ENCODE measurements at regions not wholly inside any gene's neighbourhood (a gene's known extent, or its start where the extent isn't known, plus 50 kb on each side); places are given as distances from the start of the nearest gene placed in this dataset.
A peak's percentile ranks its signal among the peaks of the same experiment; 100 is the strongest.

GRCh38 chr1:42035205-42035829, 116.6 kb upstream of the HIVEP3 start:
- peak in 1 of 2 donors; percentile 73 for DNase-seq (ENCODE audit: low read depth in 2 of 2)

DNA sequence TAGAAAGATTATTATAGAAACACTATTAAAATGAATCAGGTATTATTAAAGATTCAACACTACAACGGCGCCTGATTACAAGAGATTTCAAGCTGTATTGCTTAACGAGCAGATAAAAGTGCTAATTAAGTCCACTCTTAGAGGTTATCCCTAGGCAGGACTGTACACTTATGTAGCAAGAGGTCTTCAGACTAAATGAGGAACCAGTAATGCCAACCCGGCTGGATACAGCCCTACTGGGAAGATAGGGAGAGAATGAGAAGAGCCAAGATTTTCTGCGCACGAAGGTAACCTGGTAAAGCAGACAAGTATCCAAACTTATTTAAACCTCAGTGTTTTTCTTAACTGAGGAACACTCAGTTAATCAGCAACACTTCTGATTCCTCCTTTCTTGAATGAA, 115.7 kb upstream of the HIVEP3 start:
- DNase-seq (ENCODE audit: low read depth in 2 of 2) = no peak

- DNase-seq (ENCODE audit: low read depth in 2 of 2) = no peak
These were observed 114.9 kb upstream of the HIVEP3 start for GRCh38 chr1:42033629-42034028.

DNA sequence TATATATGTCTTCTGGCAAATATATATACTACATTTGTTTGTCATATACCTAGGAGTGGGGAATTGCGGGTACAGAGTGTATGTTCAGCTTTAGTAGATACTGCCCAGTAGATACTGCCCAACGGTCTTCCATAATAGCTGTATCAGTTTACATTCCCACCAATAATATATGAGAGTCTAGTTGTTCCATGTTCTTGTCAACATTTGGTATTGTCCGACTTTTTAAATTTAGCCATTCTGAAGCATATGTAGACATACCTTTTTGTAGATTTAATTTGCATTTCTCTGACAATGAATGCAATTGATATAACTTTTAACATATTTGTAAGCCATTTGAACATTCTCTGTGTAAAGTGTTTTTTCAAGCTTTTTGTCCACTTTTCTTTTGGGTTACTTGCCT, 99.0 kb upstream of the HIVEP3 start:
- no peak for DNase-seq (ENCODE audit: low read depth in 2 of 2)

GRCh38 chr1:42017259-42017658, 98.5 kb upstream of the HIVEP3 start:
- DNase-seq (ENCODE audit: low read depth in 2 of 2) = no peak

DNA sequence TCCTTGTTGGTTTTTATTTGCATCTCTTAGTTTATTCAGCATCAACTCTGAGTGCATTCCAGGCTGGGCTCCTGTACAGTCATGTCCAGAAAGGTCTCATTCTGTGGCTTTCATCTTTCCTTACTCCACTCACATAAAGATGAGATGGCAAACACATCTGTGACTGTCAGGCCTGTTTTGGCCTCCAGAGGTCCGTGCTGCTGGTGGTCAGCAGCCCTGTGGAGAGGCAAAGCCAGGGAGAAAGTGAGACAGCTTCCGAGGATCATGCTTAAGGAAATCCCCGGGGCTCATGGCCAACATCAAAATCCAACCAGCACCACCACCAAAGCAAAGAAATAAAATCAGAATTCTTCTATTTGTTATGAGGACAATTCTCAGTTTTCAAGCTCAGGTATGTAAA, 96.1 kb upstream of the HIVEP3 start:
- no peak for DNase-seq (ENCODE audit: low read depth in 2 of 2)

DNA sequence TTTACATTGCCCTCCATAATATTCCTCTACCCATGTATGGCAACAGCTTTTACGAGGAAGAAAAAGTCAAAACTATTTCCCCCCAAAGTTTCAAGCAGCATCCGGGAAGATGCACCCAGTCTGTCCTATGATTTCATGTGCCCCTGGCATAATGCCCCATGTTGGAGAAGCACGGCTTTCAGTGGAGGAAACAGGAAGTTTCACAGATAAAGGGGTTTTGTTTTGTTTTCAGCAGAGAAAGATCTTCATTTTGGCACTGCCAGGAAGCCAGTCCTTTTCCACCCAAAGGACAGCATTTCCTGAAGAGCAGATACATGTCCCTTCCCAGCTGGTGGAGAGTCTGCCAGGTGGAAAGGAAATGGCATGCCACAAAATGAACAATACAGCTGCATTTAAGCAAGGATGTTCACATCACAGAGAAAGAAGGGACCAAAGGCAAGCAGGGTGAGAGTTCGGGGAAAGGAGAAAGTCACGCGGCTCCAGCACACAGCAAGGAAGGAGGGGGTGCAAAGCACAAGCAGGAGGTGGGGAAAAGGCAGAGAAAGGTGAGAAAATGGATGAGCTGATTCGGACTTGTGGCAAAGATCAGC, 95.3 kb upstream of the HIVEP3 start:
- DNase-seq (ENCODE audit: low read depth in 2 of 2) = peak; percentile 48 to 55

GRCh38 chr1:42012852-42013251, 94.1 kb upstream of the HIVEP3 start:
- no peak for DNase-seq (ENCODE audit: low read depth in 2 of 2)

GRCh38 chr1:42010381-42010780, 91.7 kb upstream of the HIVEP3 start:
- DNase-seq (ENCODE audit: low read depth in 2 of 2) = no peak

DNA sequence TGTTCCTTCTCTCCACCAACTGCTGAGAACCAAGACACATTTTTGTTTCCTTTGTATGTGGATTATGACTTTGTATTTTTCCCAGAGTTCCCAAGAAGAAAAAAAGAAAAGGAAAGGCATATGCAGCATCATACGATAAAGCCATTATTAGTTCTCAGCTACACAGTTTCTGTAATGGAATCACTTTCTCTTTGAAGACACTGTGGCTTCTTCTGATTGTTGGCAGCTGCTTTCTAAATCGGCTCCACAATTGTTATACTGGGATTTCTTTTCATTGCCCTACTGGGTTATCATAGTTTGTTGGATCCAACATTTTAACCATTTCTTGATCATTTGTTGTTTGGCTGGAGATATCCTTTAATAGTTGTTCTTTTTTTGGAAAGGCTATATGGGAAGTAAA, 89.5 kb upstream of the HIVEP3 start:
- no peak for DNase-seq (ENCODE audit: low read depth in 2 of 2)

GRCh38 chr1:42006836-42007235, 88.1 kb upstream of the HIVEP3 start:
- no peak for DNase-seq (ENCODE audit: low read depth in 2 of 2)

GRCh38 chr1:42006093-42006492, 87.4 kb upstream of the HIVEP3 start:
- no peak for DNase-seq (ENCODE audit: low read depth in 2 of 2)

DNA sequence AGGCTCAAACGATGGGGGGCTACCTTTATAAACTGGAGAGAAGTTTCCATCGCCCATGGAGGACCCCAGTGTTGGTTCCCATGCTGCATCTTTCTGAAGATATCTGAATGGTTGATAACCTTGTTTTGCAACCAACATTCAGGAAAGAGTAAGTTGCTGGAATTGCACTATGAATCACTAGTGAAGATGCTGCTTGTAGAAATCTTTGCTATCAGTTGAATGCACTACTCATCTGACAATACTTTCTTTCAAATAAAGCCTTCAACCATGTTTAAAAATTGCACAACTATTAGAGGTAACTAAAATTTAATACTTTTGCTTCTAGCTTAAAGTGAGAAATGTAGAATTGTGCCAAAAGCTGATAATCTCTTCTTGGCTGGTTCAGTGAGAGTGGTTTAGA, 86.8 kb upstream of the HIVEP3 start:
- DNase-seq (ENCODE audit: low read depth in 2 of 2) = no peak

- DNase-seq (ENCODE audit: low read depth in 2 of 2) = no peak
These were observed 86.1 kb upstream of the HIVEP3 start for GRCh38 chr1:42004860-42005259.

DNA sequence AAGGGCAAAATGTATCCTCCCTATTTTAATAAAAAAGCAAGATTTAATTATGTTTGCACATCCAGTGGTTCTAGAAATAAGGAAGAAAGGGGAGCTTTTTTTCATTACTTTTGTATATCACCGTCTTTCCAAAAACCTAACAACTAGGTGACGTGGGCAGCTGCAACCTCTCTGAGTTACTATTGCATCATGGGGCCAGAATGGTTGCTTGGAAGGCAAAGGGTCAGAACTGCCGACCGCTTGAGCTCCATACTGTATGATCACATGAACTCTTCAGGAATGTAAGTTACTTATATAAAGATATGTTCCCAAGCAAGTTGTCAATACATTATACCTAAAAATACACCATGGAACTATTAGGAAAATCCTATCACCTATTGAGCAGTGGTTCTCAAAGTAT, 85.6 kb upstream of the HIVEP3 start:
- no peak for DNase-seq (ENCODE audit: low read depth in 2 of 2)

DNA sequence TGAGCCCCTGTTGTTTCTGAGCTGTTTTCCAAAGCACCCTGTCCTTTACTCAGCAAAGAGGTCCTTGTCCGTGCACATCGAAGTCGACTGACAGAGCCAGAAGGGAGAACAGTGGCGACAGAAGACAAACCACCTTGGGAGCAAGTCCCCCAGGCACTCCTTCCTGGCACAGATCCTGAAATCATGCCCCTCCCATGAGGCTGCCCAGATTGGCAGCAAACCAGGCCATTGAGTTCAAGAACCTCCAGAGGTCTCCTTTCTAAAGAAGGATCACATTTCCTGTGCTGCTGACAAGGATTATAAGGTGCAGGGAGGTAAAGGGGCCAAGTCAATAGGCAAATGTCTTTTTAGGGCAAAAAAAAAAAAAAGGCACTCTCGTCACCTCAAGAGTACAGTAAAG, 84.7 kb upstream of the HIVEP3 start:
- DNase-seq (ENCODE audit: low read depth in 2 of 2) = no peak

GRCh38 chr1:42002220-42002619, 83.5 kb upstream of the HIVEP3 start:
- no peak for DNase-seq (ENCODE audit: low read depth in 2 of 2)

- no peak for DNase-seq (ENCODE audit: low read depth in 2 of 2)
These were observed 82.0 kb upstream of the HIVEP3 start for GRCh38 chr1:42000766-42001165.

GRCh38 chr1:41999884-42000283, 81.2 kb upstream of the HIVEP3 start:
- no peak for DNase-seq (ENCODE audit: low read depth in 2 of 2)

- DNase-seq (ENCODE audit: low read depth in 2 of 2) = no peak
These were observed 79.5 kb upstream of the HIVEP3 start for GRCh38 chr1:41998250-41998649.

DNA sequence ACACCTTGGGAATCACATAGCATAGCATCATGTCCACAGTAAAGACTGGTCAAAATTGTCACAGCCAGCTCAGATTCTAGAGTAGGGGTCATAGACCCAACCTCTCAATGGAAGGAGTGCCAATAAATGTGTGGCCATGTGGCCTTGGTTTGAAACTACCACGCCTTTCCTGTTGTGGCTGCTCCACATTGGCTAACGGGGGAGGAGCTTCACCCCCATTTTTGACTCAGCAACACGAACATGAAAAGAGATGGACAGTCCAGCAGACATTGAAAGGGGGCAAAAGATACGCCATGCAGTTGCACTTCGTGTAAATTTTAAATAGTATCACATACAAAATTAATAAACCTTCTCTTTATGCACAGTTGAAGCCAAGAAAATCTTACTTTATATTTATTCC, 78.4 kb upstream of the HIVEP3 start:
- no peak for DNase-seq (ENCODE audit: low read depth in 2 of 2)

GRCh38 chr1:41995441-41996130, 76.9 kb upstream of the HIVEP3 start:
- no peak for DNase-seq (ENCODE audit: low read depth in 2 of 2)

DNA sequence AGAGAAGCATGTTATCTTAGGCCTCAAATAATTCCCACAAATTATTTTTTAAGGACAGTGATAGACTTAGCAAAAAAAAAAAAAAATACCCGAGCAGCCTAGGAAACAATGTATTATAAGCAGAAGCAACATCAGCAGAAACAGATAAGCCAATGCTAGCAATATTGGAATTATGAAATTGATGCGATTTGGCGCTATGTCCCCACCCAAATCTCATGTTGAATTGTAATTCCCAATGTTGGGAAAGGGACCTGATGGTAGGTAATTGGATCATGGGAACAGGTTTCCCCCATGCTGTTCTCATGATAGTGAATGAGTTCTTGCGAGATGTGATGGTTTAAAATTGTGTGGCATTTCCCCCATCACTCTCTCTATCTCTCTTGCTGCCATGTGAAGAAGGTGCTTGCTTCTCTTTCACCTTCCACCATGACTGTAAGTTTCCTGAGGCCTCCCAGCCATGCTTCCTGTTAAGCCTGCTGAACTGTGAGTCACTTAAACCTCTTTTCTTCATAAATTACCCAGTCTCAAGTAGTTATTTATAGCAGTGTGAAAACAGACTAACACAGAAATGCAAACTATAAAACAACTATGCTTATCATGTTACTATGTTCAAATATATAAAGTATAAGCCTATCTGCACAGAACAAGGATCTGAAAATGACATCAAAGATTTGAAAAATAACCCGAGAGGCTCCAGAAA, 75.6 kb upstream of the HIVEP3 start:
- DNase-seq (ENCODE audit: low read depth in 2 of 2) = no peak
